IMR-90 (cell line): ENCODE measurements at regions not wholly inside any gene's neighbourhood (a gene's known extent, or its start where the extent isn't known, plus 50 kb on each side); places are given as distances from the start of the nearest gene placed in this dataset.

Experiments
- ATAC-seq: fragments of 200-7000 bp; cut with Tn5 transposase; 2 replicates; pipeline ENCODE4 v1.9.1; 2020; ENCODE audit warnings: low read depth, mild to moderate bottlenecking, moderate library complexity
- BruUV-seq: library from RNA; stranded (reverse); fragments of 400-500 nt; replicated peaks from 2 replicates; lab custom pipeline; 2021; lab: Mats Ljungman, UMichigan
- CTCF ChIA-PET: fragments of 300-600 bp; formaldehyde crosslinking; extraction: SDS; loops from one replicate; lab custom pipeline; 2021; ENCODE audit warnings: antibody characterized with exemption; lab: Yijun Ruan, JAX
- POLR2A ChIA-PET: fragments of 300-600 bp; sonication (Branson Sonifier 250); formaldehyde crosslinking; loops from one replicate; lab custom pipeline; 2022; ENCODE audit warnings: antibody characterized with exemption; ENCODE audit not compliant: unreplicated experiment; lab: Charles Lee
- DNase-seq: peaks from one replicate; pipeline ENCODE4 v3.0.0; 2013
- H2AFZ ChIP-seq: replicated peaks from 2 replicates; pipeline ENCODE3; 2013; ENCODE audit warnings: low read length, mild to moderate bottlenecking; ENCODE audit not compliant: poor library complexity
- H2AK5ac ChIP-seq: 2 replicates; pipeline ENCODE4 v1.6.1; 2013; ENCODE audit warnings: low read depth, low read length, inconsistent platforms
- H2AK9ac ChIP-seq: replicated peaks from 2 replicates; pipeline ENCODE3; 2013; ENCODE audit warnings: mild to moderate bottlenecking, low read depth, low read length, moderate library complexity; ENCODE audit not compliant: poor library complexity
- H2BK120ac ChIP-seq: 2 replicates; pipeline ENCODE4 v1.6.1; 2013; ENCODE audit warnings: low read depth, low read length, inconsistent platforms
- H2BK15ac ChIP-seq: 3 replicates; pipeline ENCODE4 v1.6.1; 2013; ENCODE audit warnings: low read depth, low read length, inconsistent platforms
- H2BK20ac ChIP-seq: 2 replicates; pipeline ENCODE4 v1.6.1; 2013; ENCODE audit warnings: low read depth, mild to moderate bottlenecking, inconsistent platforms, low read length, moderate library complexity
- H2BK5ac ChIP-seq: 2 replicates; pipeline ENCODE4 v1.6.1; 2013; ENCODE audit warnings: mild to moderate bottlenecking, low read depth, low read length, inconsistent platforms; ENCODE audit not compliant: poor library complexity, severe bottlenecking
- H3K14ac ChIP-seq: replicated peaks from 2 replicates; pipeline ENCODE4 v1.6.1; 2013; ENCODE audit warnings: low read depth, low read length, inconsistent platforms
- H3K18ac ChIP-seq: 2 replicates; pipeline ENCODE4 v1.6.1; 2013; ENCODE audit warnings: low read depth, low read length, control low read depth
- H3K23ac ChIP-seq: 2 replicates; pipeline ENCODE4 v1.6.1; 2013; ENCODE audit warnings: low read depth, low read length, inconsistent platforms
- H3K27ac ChIP-seq: 2 replicates; pipeline ENCODE4 v1.5.1; 2013; ENCODE audit warnings: mild to moderate bottlenecking, control low read depth, low read length; ENCODE audit not compliant: insufficient read depth
- H3K27me3 ChIP-seq: 2 replicates; pipeline ENCODE4 v1.6.1; 2013; ENCODE audit warnings: low read length; ENCODE audit not compliant: control insufficient read depth, insufficient read depth
- H3K36me3 ChIP-seq: 2 replicates; pipeline ENCODE4 v1.6.1; 2013; ENCODE audit warnings: low read length, mixed read lengths; ENCODE audit not compliant: control insufficient read depth, insufficient read depth
- H3K4ac ChIP-seq: 2 replicates; pipeline ENCODE4 v1.6.1; 2013; ENCODE audit warnings: low read depth, low read length, inconsistent platforms
- H3K4me1 ChIP-seq: 2 replicates; pipeline ENCODE4 v1.6.1; 2013; ENCODE audit warnings: low read length, mixed read lengths; ENCODE audit not compliant: control insufficient read depth, insufficient read depth
- H3K4me2 ChIP-seq: 2 replicates; pipeline ENCODE4 v1.6.1; 2013; ENCODE audit warnings: low read depth, mild to moderate bottlenecking, control low read depth, low read length, moderate library complexity
- H3K4me3 ChIP-seq: 2 replicates; pipeline ENCODE4 v1.5.1; 2013; ENCODE audit warnings: low read depth, mild to moderate bottlenecking, control low read depth, low read length, moderate library complexity; ENCODE audit not compliant: insufficient read depth
- H3K56ac ChIP-seq: 2 replicates; pipeline ENCODE4 v1.6.1; 2013; ENCODE audit warnings: low read length, inconsistent platforms; ENCODE audit not compliant: insufficient read depth; ENCODE audit errors: extremely low read depth
- H3K79me1 ChIP-seq, 2 experiments: 2 replicates each; pipeline ENCODE4 v1.6.1; 2013; ENCODE audit warnings: low read length in 2 of 2, inconsistent platforms in 1 of 2, low read depth in 1 of 2
- H3K9ac ChIP-seq: 2 replicates; pipeline ENCODE4 v1.6.1; 2013; ENCODE audit warnings: low read depth, low read length, control low read depth
- H3K9me1 ChIP-seq: 2 replicates; pipeline ENCODE4 v1.6.1; 2013; ENCODE audit warnings: low read length, inconsistent platforms; ENCODE audit not compliant: insufficient read depth
- H3K9me3 ChIP-seq: 2 replicates; pipeline ENCODE4 v1.6.1; 2013; ENCODE audit warnings: low read length; ENCODE audit not compliant: control insufficient read depth, insufficient read depth
- H4K20me1 ChIP-seq: 2 replicates; pipeline ENCODE4 v1.6.1; 2013; ENCODE audit warnings: low read length, inconsistent platforms; ENCODE audit not compliant: insufficient read depth
- H4K5ac ChIP-seq: 2 replicates; pipeline ENCODE4 v1.6.1; 2013; ENCODE audit warnings: mild to moderate bottlenecking, low read depth, low read length, control low read depth
- H4K8ac ChIP-seq, 2 experiments: 2 replicates each; pipeline ENCODE4 v1.6.1; 2013; ENCODE audit warnings: low read depth in 2 of 2, low read length in 2 of 2, control low read depth in 1 of 2, inconsistent platforms in 1 of 2
- H4K91ac ChIP-seq: 2 replicates; pipeline ENCODE4 v1.6.1; 2013; ENCODE audit warnings: low read depth, low read length, inconsistent platforms; ENCODE audit not compliant: insufficient read depth
- BHLHE40 ChIP-seq: fragments of 150-350 bp; IDR thresholded peaks from 2 replicates; pipeline ENCODE4 v1.6.1; 2016; ENCODE audit warnings: mild to moderate bottlenecking, low read depth, low read length
- CEBPB ChIP-seq: IDR thresholded peaks from 2 replicates; pipeline ENCODE4 v1.6.1; 2012; ENCODE audit warnings: low read depth, low read length, improper control_type of control experiment
- CHD1 ChIP-seq: IDR thresholded peaks from 2 replicates; pipeline ENCODE4 v1.6.1; 2012; ENCODE audit warnings: low read depth, low read length, improper control_type of control experiment
- FOS ChIP-seq: fragments of 150-350 bp; IDR thresholded peaks from 2 replicates; pipeline ENCODE4 v1.6.1; 2016; ENCODE audit warnings: low read depth, low read length
- MAFK ChIP-seq: IDR thresholded peaks from 2 replicates; pipeline ENCODE4 v1.6.1; 2012; ENCODE audit warnings: low read depth, low read length, improper control_type of control experiment
- MAZ ChIP-seq: IDR thresholded peaks from 2 replicates; pipeline ENCODE4 v1.6.1; 2012; ENCODE audit warnings: low read depth, mild to moderate bottlenecking, low read length, improper control_type of control experiment, moderate library complexity, borderline replicate concordance
- MXI1 ChIP-seq: IDR thresholded peaks from 2 replicates; pipeline ENCODE4 v1.6.1; 2012; ENCODE audit warnings: low read depth, mild to moderate bottlenecking, low read length, moderate library complexity, borderline replicate concordance
- NFE2L2 ChIP-seq: fragments of 150-350 bp; IDR thresholded peaks from 2 replicates; pipeline ENCODE4 v1.6.1; 2016; ENCODE audit warnings: low read depth, mild to moderate bottlenecking, low read length
- POLR2A ChIP-seq: IDR thresholded peaks from 2 replicates; pipeline ENCODE4 v1.6.1; 2012; ENCODE audit warnings: mild to moderate bottlenecking, low read depth, low read length
- RAD21 ChIP-seq: IDR thresholded peaks from 2 replicates; pipeline ENCODE4 v1.6.1; 2012; ENCODE audit warnings: low read length, improper control_type of control experiment
- RFX5 ChIP-seq: IDR thresholded peaks from 2 replicates; pipeline ENCODE4 v1.8.0; 2012; ENCODE audit warnings: low read depth, mild to moderate bottlenecking, low read length, moderate library complexity
- dilution Hi-C: fragments of 300-500 bp; cut with HindIII; formaldehyde crosslinking; loops from one replicate; pipeline ENCODE4 v1.14.3; 2018; ENCODE audit warnings: low sequenced_read_pairs; ENCODE audit not compliant: unreplicated experiment
- in situ Hi-C: fragments of 300-500 bp; cut with MboI; formaldehyde crosslinking; loops from 3 replicates; pipeline ENCODE4 v1.14.3; 2019; ENCODE audit warnings: low sequenced_read_pairs, inconsistent platforms, mixed read lengths
- intact Hi-C: fragments of 100-400 bp; cut with micrococcal nuclease; formaldehyde crosslinking; loops from 2 replicates; pipeline ENCODE4 v1.10.0; 2022
- TF ChIP-seq, protein P1 (sequence below): fragments of 150-350 bp; IDR thresholded peaks from 2 replicates; pipeline ENCODE4 v1.6.1; 2016; ENCODE audit warnings: low read depth, mild to moderate bottlenecking, low read length, moderate library complexity, borderline replicate concordance
- TF ChIP-seq, protein P2 (sequence below): fragments of 150-350 bp; IDR thresholded peaks from 2 replicates; pipeline ENCODE4 v1.6.1; 2017; ENCODE audit warnings: mild to moderate bottlenecking, antibody characterized with exemption, low read length, low read depth

DNA sequence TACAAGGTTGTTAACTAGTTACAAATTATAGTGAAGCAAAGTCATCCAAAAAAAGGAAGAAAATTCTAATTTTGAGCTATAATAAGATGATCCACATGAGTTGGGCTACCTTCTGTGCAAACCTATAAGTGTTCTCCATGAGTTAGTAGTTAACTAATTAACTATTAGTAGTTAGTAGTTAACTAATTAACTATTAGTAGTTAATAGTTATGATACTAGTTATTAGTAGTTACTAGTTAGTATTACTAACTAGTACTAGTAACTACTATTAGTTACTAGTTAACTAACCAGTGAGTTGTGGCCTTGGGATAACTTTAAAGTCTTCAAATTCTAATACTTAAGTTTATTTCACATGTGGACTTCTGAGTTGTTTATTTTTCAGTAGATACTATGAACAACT is 453.4 kb upstream of the GRM3 start:
- no peak overlapping the region for H2AFZ ChIP-seq
- no peaks in the 10 kb centered on the region for H3K36me3 ChIP-seq
- no peak overlapping the region for H4K5ac ChIP-seq
- H3K9me3 ChIP-seq: 0 out of 2 replicates have a peak, but pooled peaks cover 1% of the 10 kb centered on the region
- H2AK9ac ChIP-seq: no peak overlapping the region
- H3K27me3 ChIP-seq: no peaks in the 10 kb centered on the region
- intact Hi-C loops: no loop called here
- H4K20me1 ChIP-seq: no peaks in the 10 kb centered on the region
- POLR2A ChIA-PET: no interaction called here
- dilution Hi-C loops: no loop called here
- ATAC-seq: no peak
- H3K4me3 ChIP-seq: no peak overlapping the region
- no TSS peak for BruUV-seq
- no peak overlapping the region for H3K14ac ChIP-seq
- no peak overlapping the region for H4K8ac ChIP-seq
- H2AK5ac ChIP-seq: no peak overlapping the region
- CTCF ChIA-PET: no interaction called here
- no peak overlapping the region for H3K4ac ChIP-seq
- no peaks in the 10 kb centered on the region for H3K9me1 ChIP-seq
- H2BK20ac ChIP-seq: no peak overlapping the region
- DNase-seq: no peak
- no peak overlapping the region for H3K27ac ChIP-seq
- no peak overlapping the region for H2BK120ac ChIP-seq
- H2BK5ac ChIP-seq: no peak overlapping the region
- no peak overlapping the region for H4K91ac ChIP-seq
- H3K4me2 ChIP-seq: no peak overlapping the region
- H3K23ac ChIP-seq: no peak overlapping the region
- in situ Hi-C loops: no loop called here
- TF ChIP-seq NFE2L2: no peak
- no peak for TF ChIP-seq MXI1
- TF ChIP-seq BHLHE40: no peak
- TF ChIP-seq, protein P1, sequence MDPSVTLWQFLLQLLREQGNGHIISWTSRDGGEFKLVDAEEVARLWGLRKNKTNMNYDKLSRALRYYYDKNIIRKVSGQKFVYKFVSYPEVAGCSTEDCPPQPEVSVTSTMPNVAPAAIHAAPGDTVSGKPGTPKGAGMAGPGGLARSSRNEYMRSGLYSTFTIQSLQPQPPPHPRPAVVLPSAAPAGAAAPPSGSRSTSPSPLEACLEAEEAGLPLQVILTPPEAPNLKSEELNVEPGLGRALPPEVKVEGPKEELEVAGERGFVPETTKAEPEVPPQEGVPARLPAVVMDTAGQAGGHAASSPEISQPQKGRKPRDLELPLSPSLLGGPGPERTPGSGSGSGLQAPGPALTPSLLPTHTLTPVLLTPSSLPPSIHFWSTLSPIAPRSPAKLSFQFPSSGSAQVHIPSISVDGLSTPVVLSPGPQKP: no peak
- TF ChIP-seq MAFK: no peak
- TF ChIP-seq RFX5: no peak
- TF ChIP-seq FOS: no peak
- TF ChIP-seq, protein P2, sequence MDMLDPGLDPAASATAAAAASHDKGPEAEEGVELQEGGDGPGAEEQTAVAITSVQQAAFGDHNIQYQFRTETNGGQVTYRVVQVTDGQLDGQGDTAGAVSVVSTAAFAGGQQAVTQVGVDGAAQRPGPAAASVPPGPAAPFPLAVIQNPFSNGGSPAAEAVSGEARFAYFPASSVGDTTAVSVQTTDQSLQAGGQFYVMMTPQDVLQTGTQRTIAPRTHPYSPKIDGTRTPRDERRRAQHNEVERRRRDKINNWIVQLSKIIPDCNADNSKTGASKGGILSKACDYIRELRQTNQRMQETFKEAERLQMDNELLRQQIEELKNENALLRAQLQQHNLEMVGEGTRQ: no peak
- TF ChIP-seq RAD21: no peak
- no peak for TF ChIP-seq POLR2A
- no peak for TF ChIP-seq CHD1
- TF ChIP-seq CEBPB: no peak
- TF ChIP-seq MAZ: no peak
- H3K9ac ChIP-seq: no peak overlapping the region
- H3K4me1 ChIP-seq: no peaks in the 10 kb centered on the region
- H2BK15ac ChIP-seq: no peak overlapping the region
- H3K79me1 ChIP-seq: no peaks in the 10 kb centered on the region
- no peak overlapping the region for H3K18ac ChIP-seq
- no peak overlapping the region for H3K56ac ChIP-seq
